Endothelial cell of umbilical vein (primary cell): ENCODE measurements at regions not wholly inside any gene's neighbourhood (a gene's known extent, or its start where the extent isn't known, plus 50 kb on each side); places are given as distances from the start of the nearest gene placed in this dataset.

Experiments
- BruUV-seq: library from RNA; stranded (reverse); fragments of 400-500 nt; replicated peaks from 2 replicates; lab custom pipeline; 2021; lab: Mats Ljungman, UMichigan
- CTCF ChIA-PET: fragments of 300-600, 350-600 bp; sonication (Branson Sonifier 250); formaldehyde crosslinking; loops from one replicate; lab custom pipeline; 2021; ENCODE audit warnings: antibody characterized with exemption, inconsistent platforms; lab: Charles Lee
- POLR2A ChIA-PET: fragments of 300-600, 350-600 bp; sonication (Branson Sonifier 250); formaldehyde crosslinking; loops from one replicate; lab custom pipeline; 2021; ENCODE audit warnings: antibody characterized with exemption, inconsistent platforms; lab: Charles Lee
- DNase-seq: peaks from one replicate; pipeline ENCODE4 v3.0.0-alpha.2; 2011; ENCODE audit warnings: low read depth, low spot score
- FAIRE-seq: peaks from 2 replicates; lab custom pipeline; 2011; peaks lifted over from hg19 to GRCh38; lab: Jason Lieb, UNC
- H2AFZ ChIP-seq: 2 replicates; pipeline ENCODE4 v1.6.0; 2012; ENCODE audit warnings: low read depth, low read length, control low read depth, inconsistent platforms
- H3K27ac ChIP-seq: 2 replicates; pipeline ENCODE4 v1.5.1; 2011; ENCODE audit warnings: low read depth, mild to moderate bottlenecking, control low read depth, low read length, moderate library complexity; ENCODE audit not compliant: insufficient read depth
- H3K27me3 ChIP-seq, 2 experiments: 2 replicates each; pipeline versions ENCODE4 v1.6.0 to v1.6.1; 2011; ENCODE audit warnings: low read length in 2 of 2, mixed read lengths in 1 of 2; ENCODE audit not compliant: control insufficient read depth in 2 of 2, insufficient read depth in 2 of 2
- H3K36me3 ChIP-seq, 2 experiments: 2 replicates in 1 of 2; 3 replicates in 1 of 2; pipeline ENCODE4 v1.5.1; 2011; ENCODE audit warnings: low read length in 2 of 2, mild to moderate bottlenecking in 1 of 2, moderate library complexity in 1 of 2; ENCODE audit not compliant: control insufficient read depth in 2 of 2, insufficient read depth in 2 of 2; ENCODE audit errors: extremely low read depth in 1 of 2
- H3K4me1 ChIP-seq: 3 replicates; pipeline ENCODE4 v1.5.1; 2011; ENCODE audit warnings: mild to moderate bottlenecking, low read length; ENCODE audit not compliant: control insufficient read depth, insufficient read depth; ENCODE audit errors: extremely low read depth
- H3K4me2 ChIP-seq: 2 replicates; pipeline ENCODE4 v1.6.1; 2011; ENCODE audit warnings: low read length, control low read depth, mixed read lengths; ENCODE audit not compliant: insufficient read depth
- H3K4me3 ChIP-seq, 3 experiments: fragments of 200-600 bp in 1 of 3; sonication (generic), shearing (Covaris generic) in 1 of 3; replicated peaks in 1 of 3; 2 replicates each; pipeline ENCODE4 v1.5.1; 2011 to 2016; ENCODE audit warnings: control low read depth in 3 of 3, low read length in 3 of 3, mild to moderate bottlenecking in 2 of 3, inconsistent platforms in 1 of 3, low read depth in 1 of 3, moderate library complexity in 1 of 3; ENCODE audit not compliant: insufficient read depth in 1 of 3
- H3K79me2 ChIP-seq: 2 replicates; pipeline ENCODE4 v1.6.0; 2012; ENCODE audit warnings: low read length, inconsistent platforms; ENCODE audit not compliant: control insufficient read depth, insufficient read depth
- H3K9ac ChIP-seq: replicated peaks from 2 replicates; pipeline ENCODE3; 2011; ENCODE audit warnings: low read length, control low read depth; ENCODE audit not compliant: insufficient read depth; ENCODE audit errors: extremely low read depth
- H3K9me1 ChIP-seq: replicated peaks from 3 replicates; pipeline ENCODE4 v1.6.0; 2011; ENCODE audit warnings: mild to moderate bottlenecking, low read length; ENCODE audit not compliant: control insufficient read depth, insufficient read depth; ENCODE audit errors: extremely low read depth
- H3K9me3 ChIP-seq: replicated peaks from 2 replicates; pipeline ENCODE4 v1.5.1; 2012; ENCODE audit warnings: low read length, inconsistent platforms; ENCODE audit not compliant: control insufficient read depth, insufficient read depth
- H4K20me1 ChIP-seq: replicated peaks from 2 replicates; pipeline ENCODE3; 2011; ENCODE audit warnings: mild to moderate bottlenecking, low read length; ENCODE audit not compliant: control insufficient read depth, insufficient read depth; ENCODE audit errors: extremely low read depth
- CTCF ChIP-seq, 2 donors: IDR thresholded peaks; 1 replicate in 1 of 2; 2 replicates in 1 of 2; pipeline ENCODE4 v1.5.1; 2011; ENCODE audit warnings: low read length in 2 of 2, mild to moderate bottlenecking in 2 of 2, moderate library complexity in 2 of 2, control low read depth in 1 of 2, inconsistent platforms in 1 of 2, low read depth in 1 of 2; ENCODE audit not compliant: insufficient read depth in 1 of 2; ENCODE audit errors: extremely low read depth in 1 of 2
- EZH2 ChIP-seq: IDR thresholded peaks from 2 replicates; pipeline ENCODE4 v1.6.1; 2012; ENCODE audit warnings: borderline replicate concordance, low read depth, mild to moderate bottlenecking, moderate library complexity, low read length, inconsistent platforms; ENCODE audit not compliant: severe bottlenecking
- FOS ChIP-seq: IDR thresholded peaks from 2 replicates; pipeline ENCODE4 v1.6.1; 2011; ENCODE audit warnings: mild to moderate bottlenecking, low read length, moderate library complexity, borderline replicate concordance; ENCODE audit not compliant: insufficient read depth
- GATA2 ChIP-seq: IDR thresholded peaks from 2 replicates; pipeline ENCODE4 v1.7.0; 2011; ENCODE audit warnings: low read depth, mild to moderate bottlenecking, moderate library complexity, mixed read lengths, low read length; ENCODE audit not compliant: insufficient read length, insufficient read depth
- JUN ChIP-seq: IDR thresholded peaks from 2 replicates; pipeline ENCODE4 v1.6.1; 2011; ENCODE audit warnings: borderline replicate concordance, low read depth; ENCODE audit not compliant: insufficient read length, insufficient read depth
- MAX ChIP-seq: IDR thresholded peaks from 2 replicates; pipeline ENCODE4 v1.6.1; 2011; ENCODE audit not compliant: insufficient read depth, insufficient read length
- MYC ChIP-seq: IDR thresholded peaks from one replicate; pipeline ENCODE4 v1.6.1; 2011; ENCODE audit warnings: mild to moderate bottlenecking, low read depth, low read length
- POLR2A ChIP-seq: IDR thresholded peaks from 2 replicates; pipeline ENCODE4 v1.6.1; 2012; ENCODE audit warnings: low read depth, mild to moderate bottlenecking, control low read depth, low read length
- POLR2AphosphoS5 ChIP-seq: IDR thresholded peaks from 2 replicates; pipeline ENCODE4 v1.6.1; 2012; ENCODE audit warnings: low read depth, mild to moderate bottlenecking, control low read depth, low read length, moderate library complexity; ENCODE audit not compliant: insufficient read depth
- dilution Hi-C: fragments of 300-500 bp; cut with MboI; formaldehyde crosslinking; loops from one replicate; pipeline ENCODE4 v1.15.0; 2019; ENCODE audit warnings: low sequenced_read_pairs; ENCODE audit not compliant: extremely low pct_ligation_motif_present
- intact Hi-C: fragments of 100-400 bp; cut with micrococcal nuclease; formaldehyde crosslinking; loops from one replicate; pipeline ENCODE4 v1.10.0; 2022

GRCh38 chr1:62993844-62994243 is 209.9 kb downstream of the ATG4C start:
- no peak overlapping the region for H3K4me3 ChIP-seq
- H3K27me3 ChIP-seq, result peaks cover 0 to under 1% of the 10 kb centered on the region in 2 experiments
- DNase-seq (no peak), FAIRE-seq (no peak)
- POLR2A ChIA-PET, result no interaction called here
- H3K27ac ChIP-seq, result no peak overlapping the region
- no peaks in the 10 kb centered on the region for H3K4me1 ChIP-seq
- dilution Hi-C loops, result no loop called here
- no peak overlapping the region for H2AFZ ChIP-seq
- no peaks in the 10 kb centered on the region for H3K79me2 ChIP-seq
- no peaks in the 10 kb centered on the region for H3K36me3 ChIP-seq
- no peaks in the 10 kb centered on the region for H3K9me1 ChIP-seq
- no peaks in the 10 kb centered on the region for H4K20me1 ChIP-seq
- BruUV-seq, result no TSS peak
- CTCF ChIA-PET, result no interaction called here
- H3K4me2 ChIP-seq, result no peak overlapping the region
- TF ChIP-seq CTCF (IDR thresholded peaks at IDR 0.05; ENCODE audit: extremely low read depth in 1 of 2, insufficient read depth in 1 of 2, low read depth in 1 of 2, low read length in 2 of 2) (no peak), MAX (no peak), GATA2 (no peak), POLR2AphosphoS5 (no peak), MYC (no peak), EZH2 (no peak), POLR2A (no peak), JUN (no peak), FOS (no peak)
- no peak overlapping the region for H3K9ac ChIP-seq
- H3K9me3 ChIP-seq, result no peaks in the 10 kb centered on the region
- intact Hi-C loops, result no loop called here
